H1 (cell line): ENCODE measurements at regions not wholly inside any gene's neighbourhood (a gene's known extent, or its start where the extent isn't known, plus 50 kb on each side); places are given as distances from the start of the nearest gene placed in this dataset.

Experiments
- ATF3 ChIP-seq: IDR thresholded peaks from 2 replicates; pipeline ENCODE4 v1.6.1; 2011; ENCODE audit warnings: low read depth, mild to moderate bottlenecking, low read length; ENCODE audit not compliant: insufficient read depth
- BCL11A ChIP-seq, 2 experiments: IDR thresholded peaks; one replicate each; pipeline ENCODE4 v1.6.1; 2011; ENCODE audit warnings: low read depth in 2 of 2, low read length in 2 of 2, mild to moderate bottlenecking in 2 of 2
- CEBPB ChIP-seq: IDR thresholded peaks from 2 replicates; pipeline ENCODE4 v1.6.1; 2012; ENCODE audit warnings: low read depth, low read length
- CHD7 ChIP-seq: fragments of 300-600 bp; sonication (generic); IDR thresholded peaks from 2 replicates; pipeline ENCODE4 v1.7.1; 2012; ENCODE audit warnings: low read length, moderate library complexity, mild to moderate bottlenecking, inconsistent platforms; ENCODE audit not compliant: insufficient replicate concordance
- CREB1 ChIP-seq: IDR thresholded peaks from 2 replicates; pipeline ENCODE4 v1.6.1; 2012; ENCODE audit warnings: inconsistent platforms
- EGR1 ChIP-seq: IDR thresholded peaks from 2 replicates; pipeline ENCODE4 v1.6.1; 2011; ENCODE audit warnings: low read depth, low read length, borderline replicate concordance
- EZH2 ChIP-seq: fragments of 200-600 bp; sonication (generic); IDR thresholded peaks from 2 replicates; pipeline ENCODE4 v1.7.1; 2012; ENCODE audit warnings: low read depth, mild to moderate bottlenecking, moderate library complexity, low read length, inconsistent platforms; ENCODE audit not compliant: severe bottlenecking
- GTF2F1 ChIP-seq: IDR thresholded peaks from 2 replicates; pipeline ENCODE4 v1.6.1; 2012; ENCODE audit warnings: low read depth, low read length, improper control_type of control experiment, borderline replicate concordance
- NRF1 ChIP-seq: IDR thresholded peaks from 2 replicates; pipeline ENCODE4 v1.6.1; 2011; ENCODE audit warnings: mild to moderate bottlenecking, low read depth, low read length, improper control_type of control experiment
- PHF8 ChIP-seq: fragments of 200-600 bp; sonication (generic); conservative IDR thresholded peaks from 2 replicates; pipeline ENCODE4 v1.7.1; 2012; ENCODE audit warnings: low read depth, mild to moderate bottlenecking, inconsistent platforms, low read length, moderate library complexity
- POLR2AphosphoS5 ChIP-seq: IDR thresholded peaks from 2 replicates; pipeline ENCODE4 v1.6.1; 2011; ENCODE audit warnings: low read depth, low read length
- TF ChIP-seq, protein P1 (sequence below), 3 experiments: IDR thresholded peaks; 1 replicate in 2 of 3; 2 replicates in 1 of 3; pipeline versions ENCODE4 v1.5.1 to v1.6.1; 2011; ENCODE audit warnings: low read length in 3 of 3, mild to moderate bottlenecking in 3 of 3, inconsistent platforms in 2 of 3, low read depth in 1 of 3, moderate library complexity in 1 of 3; ENCODE audit not compliant: insufficient read depth in 1 of 3; ENCODE audit errors: control extremely low read depth in 1 of 3

- TF ChIP-seq POLR2AphosphoS5 (no peak), ATF3 (no peak), PHF8 (no peak), CREB1 (no peak), NRF1 (no peak), CEBPB (no peak), GTF2F1 (no peak), CHD7 (no peak), BCL11A (IDR thresholded peaks at IDR 0.05; ENCODE audit: low read depth in 2 of 2, low read length in 2 of 2) (no peak), EZH2 (no peak), EGR1 (no peak)
- TF ChIP-seq, protein P1, sequence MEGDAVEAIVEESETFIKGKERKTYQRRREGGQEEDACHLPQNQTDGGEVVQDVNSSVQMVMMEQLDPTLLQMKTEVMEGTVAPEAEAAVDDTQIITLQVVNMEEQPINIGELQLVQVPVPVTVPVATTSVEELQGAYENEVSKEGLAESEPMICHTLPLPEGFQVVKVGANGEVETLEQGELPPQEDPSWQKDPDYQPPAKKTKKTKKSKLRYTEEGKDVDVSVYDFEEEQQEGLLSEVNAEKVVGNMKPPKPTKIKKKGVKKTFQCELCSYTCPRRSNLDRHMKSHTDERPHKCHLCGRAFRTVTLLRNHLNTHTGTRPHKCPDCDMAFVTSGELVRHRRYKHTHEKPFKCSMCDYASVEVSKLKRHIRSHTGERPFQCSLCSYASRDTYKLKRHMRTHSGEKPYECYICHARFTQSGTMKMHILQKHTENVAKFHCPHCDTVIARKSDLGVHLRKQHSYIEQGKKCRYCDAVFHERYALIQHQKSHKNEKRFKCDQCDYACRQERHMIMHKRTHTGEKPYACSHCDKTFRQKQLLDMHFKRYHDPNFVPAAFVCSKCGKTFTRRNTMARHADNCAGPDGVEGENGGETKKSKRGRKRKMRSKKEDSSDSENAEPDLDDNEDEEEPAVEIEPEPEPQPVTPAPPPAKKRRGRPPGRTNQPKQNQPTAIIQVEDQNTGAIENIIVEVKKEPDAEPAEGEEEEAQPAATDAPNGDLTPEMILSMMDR (IDR thresholded peaks at IDR 0.05; ENCODE audit: control extremely low read depth in 1 of 3, insufficient read depth in 1 of 3, low read depth in 1 of 3, low read length in 3 of 3), result no peak
Observed at GRCh38 chr3:127448161-127448561, 142.4 kb downstream of the TPRA1 start.
